SK-N-SH (cell line): ENCODE measurements at regions not wholly inside any gene's neighbourhood (a gene's known extent, or its start where the extent isn't known, plus 50 kb on each side); places are given as distances from the start of the nearest gene placed in this dataset.

ENCODE experiments used
- CTCF ChIA-PET: fragments of 300-600, 350-600 bp; formaldehyde crosslinking; extraction: SDS; loops from one replicate; lab custom pipeline; 2021; lab: Yijun Ruan, JAX
- POLR2A ChIA-PET: fragments of 350-600 bp; sonication (Branson Sonifier 250); formaldehyde crosslinking; extraction: SDS; loops from one replicate; lab custom pipeline; 2020; ENCODE audit warnings: antibody characterized with exemption, inconsistent platforms; lab: Yijun Ruan, JAX
- DNase-seq: peaks from one replicate; pipeline ENCODE4 v3.0.0; 2012
- H2AFZ ChIP-seq: fragments of 200-600 bp; sonication (generic); 2 replicates; pipeline ENCODE4 v1.8.1; 2016; ENCODE audit warnings: antibody characterized with exemption, mild to moderate bottlenecking, low read depth
- H3F3A ChIP-seq: fragments of 200-600 bp; sonication (generic); replicated peaks from 2 replicates; pipeline ENCODE3; 2016; ENCODE audit warnings: antibody characterized with exemption, mild to moderate bottlenecking; ENCODE audit not compliant: insufficient read depth
- H3K27ac ChIP-seq, 2 experiments: fragments of 200-500 bp in 1 of 2; fragments of 200-600 bp in 1 of 2; sonication (Bioruptor generic) in 1 of 2; sonication (generic), shearing (Covaris generic) in 1 of 2; 2 replicates each; pipeline versions ENCODE4 v1.5.1 to v1.6.1; 2014 to 2016; ENCODE audit warnings: low read depth in 2 of 2, inconsistent platforms in 1 of 2, low read length in 1 of 2, mild to moderate bottlenecking in 1 of 2, mixed read lengths in 1 of 2
- H3K27me3 ChIP-seq: fragments of 200-600 bp; sonication (generic), shearing (Covaris generic); 2 replicates; pipeline ENCODE4 v1.6.1; 2016; ENCODE audit warnings: mixed run types; ENCODE audit not compliant: insufficient read depth
- H3K36me3 ChIP-seq, 2 experiments: fragments of 200-500 bp in 1 of 2; fragments of 200-600 bp in 1 of 2; sonication (Bioruptor generic) in 1 of 2; sonication (generic) in 1 of 2; replicated peaks in 1 of 2; 2 replicates each; pipeline versions ENCODE3 to v1.5.1; 2014 to 2016; ENCODE audit warnings: low read length in 1 of 2, mild to moderate bottlenecking in 1 of 2; ENCODE audit not compliant: insufficient read depth in 2 of 2, control insufficient read depth in 1 of 2
- H3K4me1 ChIP-seq, 2 experiments: fragments of 200-500 bp in 1 of 2; fragments of 200-600 bp in 1 of 2; sonication (Bioruptor generic) in 1 of 2; sonication (generic), shearing (Covaris generic) in 1 of 2; 2 replicates each; pipeline versions ENCODE4 v1.5.1 to v1.6.1; 2014 to 2016; ENCODE audit warnings: low read depth in 1 of 2, low read length in 1 of 2, mixed run types in 1 of 2; ENCODE audit not compliant: insufficient read depth in 2 of 2, control insufficient read depth in 1 of 2
- H3K4me2 ChIP-seq: fragments of 200-600 bp; sonication (generic), shearing (Covaris generic); 2 replicates; pipeline ENCODE4 v1.6.1; 2017; ENCODE audit warnings: mixed run types
- H3K4me3 ChIP-seq, 2 experiments: fragments of 200-500 bp in 1 of 2; fragments of 200-600 bp in 1 of 2; sonication (Bioruptor generic) in 1 of 2; sonication (generic), shearing (Covaris generic) in 1 of 2; 2 replicates each; pipeline versions ENCODE4 v1.5.1 to v1.8.1; 2014 to 2016; ENCODE audit warnings: low read depth in 2 of 2, inconsistent platforms in 1 of 2, low read length in 1 of 2, mild to moderate bottlenecking in 1 of 2, mixed read lengths in 1 of 2, moderate library complexity in 1 of 2
- H3K79me2 ChIP-seq: fragments of 200-600 bp; sonication (generic); 2 replicates; pipeline ENCODE4 v1.8.1; 2017; ENCODE audit warnings: mild to moderate bottlenecking; ENCODE audit not compliant: insufficient read depth
- H3K9ac ChIP-seq: fragments of 200-600 bp; sonication (generic); 2 replicates; pipeline ENCODE4 v1.6.1; 2017; ENCODE audit warnings: mixed run types
- H3K9me2 ChIP-seq: fragments of 200-600 bp; sonication (generic); 2 replicates; pipeline ENCODE4 v1.6.1; 2017; ENCODE audit warnings: mixed run types
- H3K9me3 ChIP-seq: fragments of 200-600 bp; sonication (generic); 2 replicates; pipeline ENCODE4 v1.6.1; 2017; ENCODE audit warnings: mixed run types, mild to moderate bottlenecking, moderate library complexity
- H4K20me1 ChIP-seq: fragments of 200-600 bp; sonication (generic); 2 replicates; pipeline ENCODE4 v1.6.1; 2017; ENCODE audit warnings: mild to moderate bottlenecking, mixed run types; ENCODE audit not compliant: insufficient read depth
- ELF1 ChIP-seq: IDR thresholded peaks from 2 replicates; pipeline ENCODE4 v1.4.0; 2012
- FOXJ3 ChIP-seq: sonication (generic); formaldehyde crosslinking; IDR thresholded peaks from 2 replicates; pipeline ENCODE4 v1.5.1; 2020; ENCODE audit warnings: mild to moderate bottlenecking, missing genetic modification reagents
- FOXM1 ChIP-seq: IDR thresholded peaks from 2 replicates; pipeline ENCODE4 v1.4.0; 2012; ENCODE audit warnings: low read depth, mild to moderate bottlenecking
- GATA2 ChIP-seq: sonication (generic); formaldehyde crosslinking; IDR thresholded peaks from 2 replicates; pipeline ENCODE4 v1.5.0; 2020; ENCODE audit warnings: mild to moderate bottlenecking, missing genetic modification reagents
- IRF3 ChIP-seq: fragments of 150-350 bp; IDR thresholded peaks from 2 replicates; pipeline ENCODE4 v1.6.1; 2016; ENCODE audit warnings: mild to moderate bottlenecking, low read depth, low read length
- JUND ChIP-seq: IDR thresholded peaks from 2 replicates; pipeline ENCODE4 v1.4.0; 2012
- MAX ChIP-seq: IDR thresholded peaks from 2 replicates; pipeline ENCODE4 v1.4.0; 2012; ENCODE audit warnings: low read depth
- MEF2A ChIP-seq: IDR thresholded peaks from 2 replicates; pipeline ENCODE4 v1.4.0; 2012; ENCODE audit warnings: low read depth, borderline replicate concordance
- MXI1 ChIP-seq: IDR thresholded peaks from 2 replicates; pipeline ENCODE4 v1.6.1; 2012; ENCODE audit warnings: mild to moderate bottlenecking, low read depth, low read length, improper control_type of control experiment
- NFIC ChIP-seq: IDR thresholded peaks from 2 replicates; pipeline ENCODE4 v1.4.0; 2012; ENCODE audit warnings: borderline replicate concordance
- RCOR1 ChIP-seq: fragments of 150-350 bp; IDR thresholded peaks from 2 replicates; pipeline ENCODE4 v1.6.1; 2017; ENCODE audit warnings: antibody characterized with exemption, low read length
- RFX5 ChIP-seq: IDR thresholded peaks from 2 replicates; pipeline ENCODE4 v1.6.1; 2012; ENCODE audit warnings: mild to moderate bottlenecking, improper control_type of control experiment, low read length
- RXRA ChIP-seq: IDR thresholded peaks from 2 replicates; pipeline ENCODE4 v1.4.0; 2012; ENCODE audit warnings: low read depth, mild to moderate bottlenecking, borderline replicate concordance
- SIN3A ChIP-seq: IDR thresholded peaks from 2 replicates; pipeline ENCODE4 v1.6.1; 2012; ENCODE audit warnings: low read depth, mild to moderate bottlenecking, low read length, moderate library complexity, borderline replicate concordance
- SMC3 ChIP-seq: IDR thresholded peaks from 2 replicates; pipeline ENCODE4 v1.6.1; 2012; ENCODE audit warnings: low read depth, low read length, improper control_type of control experiment
- TAF1 ChIP-seq: IDR thresholded peaks from 2 replicates; pipeline ENCODE4 v1.6.1; 2012; ENCODE audit warnings: low read depth, mild to moderate bottlenecking, low read length, moderate library complexity, borderline replicate concordance
- TCF12 ChIP-seq: IDR thresholded peaks from 2 replicates; pipeline ENCODE4 v1.4.0; 2012
- TEAD4 ChIP-seq: IDR thresholded peaks from 2 replicates; pipeline ENCODE4 v1.4.0; 2012; ENCODE audit warnings: mild to moderate bottlenecking, borderline replicate concordance; ENCODE audit not compliant: insufficient read depth
- ZBTB33 ChIP-seq: IDR thresholded peaks from 2 replicates; pipeline ENCODE4 v1.4.0; 2012; ENCODE audit warnings: low read depth, borderline replicate concordance
- WGBS: methylation state at CpG from one replicate; pipeline ENCODE4 v1.1.6; 2017; ENCODE audit warnings: low lambda C conversion rate; 5-methylcytosine and 5-hydroxymethylcytosine counted together
- TF ChIP-seq, protein P1 (sequence below): fragments of 150-350 bp; IDR thresholded peaks from 2 replicates; pipeline ENCODE4 v1.6.1; 2017; ENCODE audit warnings: antibody characterized with exemption, low read length, low read depth, borderline replicate concordance
- TF ChIP-seq, protein P2 (sequence below): IDR thresholded peaks from 2 replicates; pipeline ENCODE4 v1.4.0; 2012; ENCODE audit warnings: low read depth, borderline replicate concordance

- Histone ChIP-seq H4K20me1 (no peaks in the 10 kb centered on the region), H3K4me1 (no peaks in the 10 kb centered on the region)
- TF ChIP-seq SIN3A (no peak), FOXM1 (no peak), ELF1 (no peak), RCOR1 (no peak), MAX (no peak), RFX5 (no peak), TAF1 (no peak)
- TF ChIP-seq, protein P1, sequence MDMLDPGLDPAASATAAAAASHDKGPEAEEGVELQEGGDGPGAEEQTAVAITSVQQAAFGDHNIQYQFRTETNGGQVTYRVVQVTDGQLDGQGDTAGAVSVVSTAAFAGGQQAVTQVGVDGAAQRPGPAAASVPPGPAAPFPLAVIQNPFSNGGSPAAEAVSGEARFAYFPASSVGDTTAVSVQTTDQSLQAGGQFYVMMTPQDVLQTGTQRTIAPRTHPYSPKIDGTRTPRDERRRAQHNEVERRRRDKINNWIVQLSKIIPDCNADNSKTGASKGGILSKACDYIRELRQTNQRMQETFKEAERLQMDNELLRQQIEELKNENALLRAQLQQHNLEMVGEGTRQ = no peak
- TF ChIP-seq, all 33 proteins: peak for 0
- Histone ChIP-seq H3K27ac (no peak overlapping the region), H2AFZ (no peak overlapping the region), H3K27me3 (no peaks in the 10 kb centered on the region), H3K4me2 (no peak overlapping the region), H3K79me2 (no peaks in the 10 kb centered on the region), H3F3A (no peaks in the 10 kb centered on the region), H3K36me3 (no peaks in the 10 kb centered on the region), H3K9me3 (no peaks in the 10 kb centered on the region; the same call in 1 of the 2 replicates), H3K4me3 (no peak overlapping the region), H3K9ac (no peak overlapping the region), H3K9me2 (no peaks in the 10 kb centered on the region)
- CTCF ChIA-PET = no interaction called here
- POLR2A ChIA-PET = no interaction called here
- no peak for DNase-seq
Observed at GRCh38 chr21:20523191-20523590, 475.0 kb upstream of the NCAM2 start.

- Histone ChIP-seq H3K79me2 (no peaks in the 10 kb centered on the region), H3K4me3 (no peak overlapping the region), H3K9me2 (no peaks in the 10 kb centered on the region), H3K4me1 (no peaks in the 10 kb centered on the region), H3F3A (no peaks in the 10 kb centered on the region), H3K27ac (no peak overlapping the region), H3K9me3 (no peaks in the 10 kb centered on the region; the same call in 1 of the 2 replicates), H4K20me1 (no peaks in the 10 kb centered on the region), H3K9ac (no peak overlapping the region), H2AFZ (no peak overlapping the region), H3K4me2 (no peak overlapping the region), H3K36me3 (no peaks in the 10 kb centered on the region), H3K27me3 (no peaks in the 10 kb centered on the region)
- DNase-seq = peak; percentile 3
- ChIA-PET CTCF (interaction anchor here (1.5 kb wide), 1 partner anchor 8 kb away, joined by 3 read pairs; no protein-coding TSS in a partner anchor), POLR2A (no interaction called here)
- WGBS = 3% methylated on average over 5 of the region's 5 CpGs
- TF ChIP-seq IRF3 = no peak
- TF ChIP-seq TCF12 = no peak
- TF ChIP-seq MAX = no peak
- TF ChIP-seq TEAD4 = no peak
- no peak for TF ChIP-seq MEF2A
- TF ChIP-seq NFIC = no peak
- TF ChIP-seq SMC3 = no peak
- TF ChIP-seq JUND = no peak
- TF ChIP-seq SIN3A = no peak
- TF ChIP-seq ZBTB33 = no peak
- TF ChIP-seq MXI1 = no peak
- TF ChIP-seq TAF1 = no peak
- TF ChIP-seq FOXJ3 (CRISPR knock-in tag) = no peak
- TF ChIP-seq, protein P2, sequence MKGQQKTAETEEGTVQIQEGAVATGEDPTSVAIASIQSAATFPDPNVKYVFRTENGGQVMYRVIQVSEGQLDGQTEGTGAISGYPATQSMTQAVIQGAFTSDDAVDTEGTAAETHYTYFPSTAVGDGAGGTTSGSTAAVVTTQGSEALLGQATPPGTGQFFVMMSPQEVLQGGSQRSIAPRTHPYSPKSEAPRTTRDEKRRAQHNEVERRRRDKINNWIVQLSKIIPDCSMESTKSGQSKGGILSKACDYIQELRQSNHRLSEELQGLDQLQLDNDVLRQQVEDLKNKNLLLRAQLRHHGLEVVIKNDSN = no peak
- no peak for TF ChIP-seq RXRA
- TF ChIP-seq RCOR1 = no peak
- no peak for TF ChIP-seq GATA2 (CRISPR knock-in tag)
Observed at GRCh38 chr21:20527731-20528460, 470.3 kb upstream of the NCAM2 start.
